ENCODE measurements at regions not wholly inside any gene's neighbourhood (a gene's known extent, or its start where the extent isn't known, plus 50 kb on each side); places are given as distances from the start of the nearest gene placed in this dataset.
"Not testable (repeated sequence)": the region's sequence is repeated elsewhere in the genome, so short reads cannot be mapped to it uniquely, and the experiment has no call there.

DNA sequence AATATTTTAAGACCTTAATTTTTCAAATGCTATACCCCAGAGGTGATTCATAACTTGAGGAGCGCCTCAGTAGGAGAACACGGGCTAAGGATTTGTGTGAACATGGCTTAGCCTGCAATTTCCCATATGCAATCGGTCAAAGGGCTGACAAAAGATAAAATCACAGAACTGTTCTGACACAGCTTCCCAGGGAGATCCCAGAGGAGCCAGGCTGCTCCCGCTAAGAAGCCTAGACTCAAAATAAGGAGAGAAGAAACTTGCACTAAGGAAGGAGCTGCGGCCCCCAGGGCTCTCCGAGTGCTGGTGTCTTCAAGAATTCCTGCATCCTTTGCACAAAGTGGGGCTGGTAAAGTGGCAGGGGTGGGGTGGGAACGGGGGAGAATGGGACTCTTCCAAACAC, 106.3 kb upstream of the DLG1 start:
- peaks cover 4% of the 10 kb centered on the region; the same call in 1 of the 2 replicates for H3K27me3 ChIP-seq (ENCODE audit: low read depth, low read length)
- no peak overlapping the region for H3K4me3 ChIP-seq (ENCODE audit: low read length)
- no peaks in the 10 kb centered on the region for H3K9me3 ChIP-seq (ENCODE audit: insufficient read depth, low read length)
- no peak overlapping the region for H3K4me2 ChIP-seq (ENCODE audit: low read length)
- no peak for TF ChIP-seq EZH2phosphoT487 (IDR thresholded peaks at IDR 0.05; ENCODE audit: low read depth)
- TF ChIP-seq, protein P1, sequence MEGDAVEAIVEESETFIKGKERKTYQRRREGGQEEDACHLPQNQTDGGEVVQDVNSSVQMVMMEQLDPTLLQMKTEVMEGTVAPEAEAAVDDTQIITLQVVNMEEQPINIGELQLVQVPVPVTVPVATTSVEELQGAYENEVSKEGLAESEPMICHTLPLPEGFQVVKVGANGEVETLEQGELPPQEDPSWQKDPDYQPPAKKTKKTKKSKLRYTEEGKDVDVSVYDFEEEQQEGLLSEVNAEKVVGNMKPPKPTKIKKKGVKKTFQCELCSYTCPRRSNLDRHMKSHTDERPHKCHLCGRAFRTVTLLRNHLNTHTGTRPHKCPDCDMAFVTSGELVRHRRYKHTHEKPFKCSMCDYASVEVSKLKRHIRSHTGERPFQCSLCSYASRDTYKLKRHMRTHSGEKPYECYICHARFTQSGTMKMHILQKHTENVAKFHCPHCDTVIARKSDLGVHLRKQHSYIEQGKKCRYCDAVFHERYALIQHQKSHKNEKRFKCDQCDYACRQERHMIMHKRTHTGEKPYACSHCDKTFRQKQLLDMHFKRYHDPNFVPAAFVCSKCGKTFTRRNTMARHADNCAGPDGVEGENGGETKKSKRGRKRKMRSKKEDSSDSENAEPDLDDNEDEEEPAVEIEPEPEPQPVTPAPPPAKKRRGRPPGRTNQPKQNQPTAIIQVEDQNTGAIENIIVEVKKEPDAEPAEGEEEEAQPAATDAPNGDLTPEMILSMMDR (IDR thresholded peaks at IDR 0.05; ENCODE audit: low read depth, low read length): no peak
- H3K4me1 ChIP-seq (ENCODE audit: low read length): no peaks in the 10 kb centered on the region
- H4K20me1 ChIP-seq (ENCODE audit: insufficient read depth, low read length): no peaks in the 10 kb centered on the region
- no peaks in the 10 kb centered on the region for H3K79me2 ChIP-seq (ENCODE audit: low read length)
- no peak overlapping the region for H3K9ac ChIP-seq (ENCODE audit: low read length)
- no peak overlapping the region for H2AFZ ChIP-seq (ENCODE audit: low read depth, low read length)
- H3K27ac ChIP-seq (ENCODE audit: low read length): no peak overlapping the region
- no peaks in the 10 kb centered on the region for H3K36me3 ChIP-seq (replicated peaks; ENCODE audit: low read depth, low read length)

DNA sequence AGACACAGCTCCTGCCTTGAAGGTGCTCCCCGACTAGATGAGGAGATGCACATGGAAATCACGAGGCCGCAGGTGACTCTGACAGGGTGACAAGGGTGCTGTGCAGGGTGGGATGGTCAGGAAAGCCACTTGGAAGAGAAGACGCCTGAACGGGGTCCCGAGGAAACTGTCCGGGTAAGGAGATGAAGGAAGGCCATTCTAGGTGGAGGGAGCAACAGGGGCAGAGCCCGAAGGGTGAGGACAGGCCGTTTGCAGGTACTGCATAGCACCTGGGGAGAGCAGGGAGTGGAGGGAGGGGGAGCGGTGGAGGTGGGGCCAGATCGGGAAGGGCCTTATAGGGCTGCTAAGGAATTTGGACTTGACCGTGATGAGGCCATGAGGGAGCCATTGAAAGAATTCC, 105.6 kb upstream of the DLG1 start:
- peaks cover 4% of the 10 kb centered on the region; the same call in 1 of the 2 replicates for H3K27me3 ChIP-seq (ENCODE audit: low read depth, low read length)
- H3K9ac ChIP-seq (ENCODE audit: low read length): no peak overlapping the region
- no peak overlapping the region for H3K4me2 ChIP-seq (ENCODE audit: low read length)
- TF ChIP-seq, protein P1 (IDR thresholded peaks at IDR 0.05; ENCODE audit: low read depth, low read length): no peak
- TF ChIP-seq EZH2phosphoT487 (IDR thresholded peaks at IDR 0.05; ENCODE audit: low read depth): no peak
- H3K4me3 ChIP-seq (ENCODE audit: low read length): no peak overlapping the region
- no peaks in the 10 kb centered on the region for H3K36me3 ChIP-seq (replicated peaks; ENCODE audit: low read depth, low read length)
- H3K9me3 ChIP-seq (ENCODE audit: insufficient read depth, low read length): no peaks in the 10 kb centered on the region
- H3K4me1 ChIP-seq (ENCODE audit: low read length): no peaks in the 10 kb centered on the region
- no peaks in the 10 kb centered on the region for H3K79me2 ChIP-seq (ENCODE audit: low read length)
- no peak overlapping the region for H3K27ac ChIP-seq (ENCODE audit: low read length)
- H2AFZ ChIP-seq (ENCODE audit: low read depth, low read length): no peak overlapping the region
- no peaks in the 10 kb centered on the region for H4K20me1 ChIP-seq (ENCODE audit: insufficient read depth, low read length)

DNA sequence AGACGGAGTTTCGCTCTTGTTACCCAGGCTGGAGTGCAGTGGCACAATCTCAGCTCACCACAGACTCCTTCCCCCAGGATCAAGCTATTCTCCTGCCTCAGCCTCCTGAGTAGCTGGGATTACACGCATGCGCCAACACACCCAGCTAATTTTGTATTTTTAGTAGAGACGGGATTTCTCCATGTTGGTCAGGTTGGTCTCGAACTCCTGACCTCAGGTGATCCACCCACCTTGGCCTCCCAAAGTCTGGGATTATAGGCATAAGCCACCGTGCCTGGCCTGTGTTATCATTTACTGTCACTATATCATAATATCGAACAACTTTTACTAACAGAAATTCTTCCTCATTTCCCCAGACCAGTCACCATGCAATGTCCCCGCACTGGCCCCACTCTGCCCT, 104.0 kb upstream of the DLG1 start:
- not testable (repeated sequence) for H3K4me1 ChIP-seq (ENCODE audit: low read length); H3K27me3 ChIP-seq (ENCODE audit: low read depth, low read length); H4K20me1 ChIP-seq (ENCODE audit: insufficient read depth, low read length); H3K27ac ChIP-seq (ENCODE audit: low read length); H3K36me3 ChIP-seq (replicated peaks; ENCODE audit: low read depth, low read length); H3K9me3 ChIP-seq (ENCODE audit: insufficient read depth, low read length); H3K4me3 ChIP-seq (ENCODE audit: low read length); H2AFZ ChIP-seq (ENCODE audit: low read depth, low read length); H3K79me2 ChIP-seq (ENCODE audit: low read length); H3K9ac ChIP-seq (ENCODE audit: low read length); H3K4me2 ChIP-seq (ENCODE audit: low read length)

DNA sequence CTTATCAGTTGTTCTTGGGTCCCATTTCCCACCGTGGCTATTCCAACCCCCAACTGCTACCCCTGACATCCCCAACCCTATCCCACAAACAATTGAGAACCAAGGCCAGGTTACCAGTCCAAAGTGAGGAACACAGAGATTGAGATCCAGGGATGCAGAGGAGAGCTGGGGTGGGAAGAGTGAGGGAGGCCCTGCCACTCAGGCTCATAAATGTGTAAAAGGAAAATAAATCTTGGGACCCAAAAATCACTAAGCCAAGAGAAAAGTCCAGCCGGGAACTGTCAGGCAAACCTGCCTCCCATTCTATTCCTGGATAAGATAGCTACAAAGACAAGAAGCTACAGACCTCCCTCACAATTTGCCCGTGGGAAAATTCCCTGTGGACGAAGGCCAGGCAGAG, 101.1 kb upstream of the DLG1 start:
- no peaks in the 10 kb centered on the region for H3K79me2 ChIP-seq (ENCODE audit: low read length)
- H2AFZ ChIP-seq (ENCODE audit: low read depth, low read length): no peak overlapping the region
- no peak overlapping the region for H3K27ac ChIP-seq (ENCODE audit: low read length)
- H3K36me3 ChIP-seq (replicated peaks; ENCODE audit: low read depth, low read length): no peaks in the 10 kb centered on the region
- TF ChIP-seq, protein P1 (IDR thresholded peaks at IDR 0.05; ENCODE audit: low read depth, low read length): no peak
- no peak for TF ChIP-seq EZH2phosphoT487 (IDR thresholded peaks at IDR 0.05; ENCODE audit: low read depth)
- H3K4me3 ChIP-seq (ENCODE audit: low read length): no peak overlapping the region
- H3K9me3 ChIP-seq (ENCODE audit: insufficient read depth, low read length): no peaks in the 10 kb centered on the region
- peaks cover 8% of the 10 kb centered on the region; the same call in 1 of the 2 replicates for H3K4me1 ChIP-seq (ENCODE audit: low read length)
- H3K27me3 ChIP-seq (ENCODE audit: low read depth, low read length): no peaks in the 10 kb centered on the region
- H3K9ac ChIP-seq (ENCODE audit: low read length): no peak overlapping the region
- no peak overlapping the region for H3K4me2 ChIP-seq (ENCODE audit: low read length)
- H4K20me1 ChIP-seq (ENCODE audit: insufficient read depth, low read length): no peaks in the 10 kb centered on the region
